DMS114 treated with DMSO at 0.1 percent for 48 hours (cell line): ENCODE measurements at regions not wholly inside any gene's neighbourhood (a gene's known extent, or its start where the extent isn't known, plus 50 kb on each side); places are given as distances from the start of the nearest gene placed in this dataset.
"Not testable (repeated sequence)": the region's sequence is repeated elsewhere in the genome, so short reads cannot be mapped to it uniquely, and the experiment has no call there.

Experiments
- DNase-seq: peaks from one replicate; lab custom pipeline; 2025; ENCODE audit not compliant: unreplicated experiment; lab: John Stamatoyannopoulos, UW

DNA sequence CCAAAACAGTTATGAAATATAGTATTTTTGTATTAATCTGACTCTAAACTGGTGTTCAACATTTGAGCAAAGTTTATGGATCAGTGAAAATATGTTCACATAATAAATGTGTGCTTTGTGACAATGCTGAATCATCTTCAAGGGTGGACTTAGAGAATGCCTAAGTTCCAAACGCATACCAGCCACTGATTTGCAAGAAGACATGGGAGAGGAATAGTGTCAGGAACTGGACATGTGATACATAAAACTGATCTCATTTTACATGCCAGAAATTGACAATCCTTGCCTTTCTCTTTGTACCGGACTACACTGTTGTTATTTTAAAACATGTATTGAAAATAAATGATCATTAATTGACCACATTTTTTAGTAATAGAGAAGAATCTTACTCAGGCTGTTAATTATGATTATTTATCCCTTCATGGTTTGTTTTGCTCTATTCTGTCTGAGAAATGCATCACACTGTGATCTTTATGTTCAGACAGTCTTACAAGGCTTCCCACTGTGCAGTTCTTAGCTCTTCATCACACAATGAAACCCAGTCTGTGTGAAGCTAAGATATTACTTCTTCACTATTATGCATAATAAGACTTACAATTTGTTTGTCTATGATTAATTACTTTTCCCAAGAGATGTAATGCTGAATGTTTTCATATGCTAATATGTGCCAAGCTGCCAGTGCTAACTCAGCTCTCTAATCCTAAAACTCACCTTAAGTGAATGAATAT lies 1180.6 kb upstream of the CDH8 start:
- DNase-seq: no peak

DNA sequence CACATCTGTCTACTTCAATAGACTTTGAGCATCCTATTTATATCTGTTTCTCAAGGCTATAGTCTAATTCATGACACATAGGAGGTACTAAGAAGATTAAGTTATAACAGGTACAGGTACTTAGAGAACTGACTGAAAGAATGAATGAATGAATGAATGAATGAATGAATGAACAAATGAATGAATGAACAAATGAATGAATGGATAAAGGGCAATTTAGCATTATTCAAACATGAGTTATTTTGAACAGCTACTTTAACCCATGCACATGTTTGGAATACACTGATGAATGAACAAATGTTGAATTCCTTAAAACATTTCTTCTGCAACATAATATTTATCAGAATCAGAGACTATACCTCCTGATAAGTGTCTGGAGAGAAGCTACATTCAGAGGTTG lies 1165.6 kb upstream of the CDH8 start:
- DNase-seq: no peak

- DNase-seq: no peak
Measured at GRCh38 chr16:63200940-63201339, 1164.7 kb upstream of the CDH8 start.

GRCh38 chr16:63195336-63195735 lies 1159.1 kb upstream of the CDH8 start:
- DNase-seq: no peak

GRCh38 chr16:63192980-63193379 lies 1156.7 kb upstream of the CDH8 start:
- DNase-seq: no peak

DNA sequence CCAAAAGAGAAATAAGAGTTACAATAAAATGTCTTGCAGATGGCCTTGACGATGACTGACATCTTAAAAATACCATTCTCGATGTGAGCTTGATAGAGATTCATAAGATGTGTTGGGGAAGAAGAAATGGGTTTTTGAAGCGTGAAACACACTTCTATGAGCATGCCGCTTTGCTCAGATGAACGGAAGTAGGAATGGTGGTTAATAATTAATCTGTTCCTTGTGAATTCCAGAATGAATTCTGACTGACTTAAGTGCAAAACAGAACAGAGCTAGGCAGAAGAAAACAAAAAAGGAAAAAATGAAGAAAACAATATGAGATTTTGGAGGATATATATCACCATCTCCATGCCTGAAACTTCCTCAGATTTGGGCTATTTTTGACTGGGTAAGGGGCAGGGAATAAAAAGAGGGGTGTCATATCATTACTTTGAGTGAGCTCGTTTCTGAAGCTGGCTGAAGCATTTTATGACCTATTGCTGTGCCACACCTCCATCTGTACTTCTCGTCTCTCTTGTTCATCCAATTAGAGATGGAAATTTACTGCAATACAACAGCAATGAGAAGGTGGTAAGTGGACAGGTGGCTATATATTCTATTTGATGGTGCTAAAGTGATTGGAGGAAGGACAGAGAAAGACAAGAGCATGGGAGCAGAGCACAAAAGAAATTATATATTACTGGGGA lies 1152.0 kb upstream of the CDH8 start:
- no peak for DNase-seq

GRCh38 chr16:63187638-63188037 lies 1151.4 kb upstream of the CDH8 start:
- no peak for DNase-seq

- no peak for DNase-seq
Measured at GRCh38 chr16:63185235-63185780, 1149.1 kb upstream of the CDH8 start.

DNA sequence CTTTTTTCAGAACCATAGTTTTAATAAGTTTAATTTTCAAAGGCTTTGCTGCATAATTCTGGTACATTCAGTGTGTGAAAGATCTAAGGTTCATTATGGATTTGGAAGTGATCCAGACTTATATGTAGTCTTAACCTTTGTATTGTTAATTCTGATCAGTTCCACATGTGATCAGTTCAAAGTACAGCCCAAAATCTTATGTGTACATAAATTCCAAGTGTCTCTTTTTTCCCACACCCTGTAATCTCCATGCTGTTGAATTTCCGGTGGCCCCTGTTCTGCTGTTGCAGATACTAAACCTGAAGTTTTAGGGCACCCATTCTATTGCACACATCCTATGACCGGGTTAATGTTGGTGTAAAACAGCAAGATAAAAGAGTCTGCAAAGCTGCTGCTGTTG lies 1147.5 kb upstream of the CDH8 start:
- DNase-seq: no peak

GRCh38 chr16:63175313-63175712 lies 1139.1 kb upstream of the CDH8 start:
- no peak for DNase-seq

DNA sequence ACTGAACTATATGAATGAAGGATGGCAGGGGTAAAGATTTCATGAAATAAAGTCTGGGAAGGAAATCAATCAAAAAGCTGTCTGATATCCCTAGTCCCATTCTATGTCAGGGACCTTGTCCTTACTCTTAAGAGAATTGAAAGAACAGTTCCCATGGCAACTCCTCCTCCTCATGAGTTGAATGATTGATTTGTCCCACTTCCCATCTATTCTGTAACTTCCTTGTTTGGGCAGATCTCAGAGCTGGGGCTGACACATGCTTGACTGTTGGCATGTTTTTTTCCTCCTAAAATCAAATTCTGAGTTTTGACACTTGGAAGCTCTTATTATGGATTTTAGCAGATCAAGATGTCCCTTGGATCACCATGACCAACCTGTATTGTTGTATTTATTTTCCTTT lies 1138.6 kb upstream of the CDH8 start:
- DNase-seq: no peak

DNA sequence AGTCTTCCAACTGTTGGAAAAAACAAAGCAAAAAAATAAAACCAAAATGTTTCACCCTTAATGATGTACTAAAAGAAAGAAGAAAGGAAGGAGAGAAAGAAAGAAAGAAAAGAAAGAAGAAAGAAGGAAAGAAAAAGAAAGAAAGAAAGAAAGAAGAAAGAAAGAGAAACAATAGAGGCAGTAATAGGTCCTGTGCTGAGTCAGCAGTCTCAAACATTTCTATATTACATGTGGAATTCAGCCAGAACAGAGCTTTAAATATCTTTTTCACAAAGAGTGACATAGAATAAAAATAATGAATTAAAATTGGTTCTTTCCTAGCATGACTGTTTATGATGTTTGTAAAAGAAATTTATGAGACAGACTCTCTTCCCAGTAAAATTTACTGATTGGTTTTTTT lies 1135.3 kb upstream of the CDH8 start:
- no peak for DNase-seq

GRCh38 chr16:63169100-63169499 lies 1132.9 kb upstream of the CDH8 start:
- no peak for DNase-seq

DNA sequence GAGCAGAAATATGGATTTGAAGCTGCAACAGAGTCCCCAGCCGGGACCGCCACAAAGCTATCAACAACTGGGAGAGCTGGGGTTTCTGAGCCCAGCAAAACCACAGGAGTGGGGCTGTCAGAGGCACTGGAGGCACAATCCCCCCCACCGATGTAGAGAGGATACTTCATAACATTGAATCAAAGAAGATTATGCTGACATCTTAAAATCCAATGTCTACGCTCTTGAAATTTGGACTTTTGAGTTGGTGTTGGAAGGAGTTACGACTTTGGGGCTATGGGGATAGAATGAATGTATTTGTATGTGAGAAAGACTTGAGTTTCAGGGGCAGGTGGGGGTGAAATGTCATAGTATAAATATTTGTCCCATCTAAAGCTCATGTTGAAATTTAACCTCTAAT lies 1121.6 kb upstream of the CDH8 start:
- no peak for DNase-seq

DNA sequence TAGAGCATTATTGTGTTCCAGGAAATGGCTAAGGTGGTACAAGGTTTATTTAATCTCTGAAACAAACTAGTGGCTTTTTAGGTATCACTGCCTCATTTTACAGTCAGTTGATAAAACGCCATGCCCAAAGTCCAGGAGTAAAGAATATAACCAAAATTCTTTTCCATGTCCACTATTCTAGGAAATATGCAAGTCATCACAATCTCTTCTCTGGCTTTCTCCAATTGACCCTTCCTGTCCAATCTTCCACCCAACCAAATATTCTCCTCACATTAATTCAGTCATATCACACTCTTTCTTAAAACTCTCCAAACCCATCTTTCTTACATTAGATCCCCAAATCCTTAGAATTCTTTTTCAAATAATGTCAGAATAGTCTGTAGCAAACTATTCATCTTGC lies 1110.0 kb upstream of the CDH8 start:
- DNase-seq: no peak

DNA sequence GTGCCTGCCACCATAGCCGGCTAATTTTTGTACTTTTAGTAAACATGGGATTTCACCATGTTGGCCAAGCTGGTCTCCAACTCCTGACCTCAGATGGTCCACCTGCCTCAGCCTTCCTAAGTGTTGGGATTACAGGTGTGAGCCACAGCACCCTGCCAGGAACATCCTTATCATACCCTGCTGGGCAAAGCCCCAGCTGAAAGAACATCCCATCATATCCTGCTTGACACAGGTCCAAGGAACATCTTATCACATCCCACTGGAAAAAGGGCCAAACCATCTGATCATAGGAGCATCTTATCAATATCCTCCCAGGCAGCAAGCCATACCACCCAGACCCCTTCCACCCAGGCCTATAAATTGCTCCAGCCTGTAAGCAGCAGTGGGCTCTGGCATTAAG lies 1109.2 kb upstream of the CDH8 start:
- no peak for DNase-seq

GRCh38 chr16:63135069-63135468 lies 1098.8 kb upstream of the CDH8 start:
- DNase-seq: no peak

DNA sequence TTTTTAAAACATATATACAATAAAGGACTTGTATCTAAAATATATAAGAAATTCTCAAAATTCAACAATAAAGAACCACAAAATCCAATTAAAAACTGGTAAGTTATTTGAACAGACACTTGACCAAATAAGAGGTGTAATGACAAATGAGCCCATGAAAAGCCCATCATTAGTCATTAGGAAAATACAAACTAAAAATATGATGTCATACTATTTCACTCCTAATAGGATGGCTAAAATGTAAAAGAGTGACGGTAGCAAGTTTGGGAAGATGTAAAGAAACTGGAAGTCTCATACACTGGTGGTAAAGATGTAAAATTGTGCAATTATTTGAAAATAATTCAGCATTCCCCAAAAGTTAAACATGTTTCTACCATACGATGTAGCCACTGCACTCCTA lies 1095.3 kb upstream of the CDH8 start:
- no peak for DNase-seq

- DNase-seq: no peak
Measured at GRCh38 chr16:63130942-63131341, 1094.7 kb upstream of the CDH8 start.

GRCh38 chr16:63129411-63130125 lies 1093.3 kb upstream of the CDH8 start:
- no peak for DNase-seq

- DNase-seq: not testable (repeated sequence)
Measured at GRCh38 chr16:63119905-63120304, 1083.7 kb upstream of the CDH8 start.

DNA sequence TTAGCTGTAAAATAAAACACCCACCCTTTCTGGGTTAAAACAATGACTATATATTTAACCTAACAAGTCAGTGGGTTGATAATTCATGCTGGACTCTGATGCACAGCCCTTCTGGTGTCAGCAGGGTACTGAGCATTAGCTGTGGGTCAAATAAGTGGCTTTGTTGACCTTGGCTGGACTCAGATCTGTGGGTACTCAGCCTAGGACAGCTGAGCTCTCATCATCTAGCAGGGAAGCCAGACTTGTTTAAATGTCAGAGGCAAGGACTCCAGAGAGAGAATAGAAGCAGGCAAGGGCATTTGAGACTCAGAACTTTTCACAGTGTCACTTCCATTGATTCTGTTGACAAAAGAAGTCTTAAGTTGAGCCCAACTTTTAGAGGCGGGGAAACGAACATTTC lies 1063.8 kb upstream of the CDH8 start:
- no peak for DNase-seq
